Activated CD8-positive, alpha-beta memory T cell treated with anti-CD3 and anti-CD28 coated beads for 1 hour (primary cell): ENCODE measurements at regions not wholly inside any gene's neighbourhood (a gene's known extent, or its start where the extent isn't known, plus 50 kb on each side); places are given as distances from the start of the nearest gene placed in this dataset.
A peak's percentile ranks its signal among the peaks of the same experiment; 100 is the strongest.
"Not testable (repeated sequence)": the region's sequence is repeated elsewhere in the genome, so short reads cannot be mapped to it uniquely, and the experiment has no call there.

Experiments
- DNase-seq, 2 donors: peaks; one replicate each; pipeline ENCODE4 v3.0.0-alpha.2; 2020; ENCODE audit warnings: low read depth in 1 of 2; ENCODE audit errors: extremely low read depth in 1 of 2

- DNase-seq: not testable (repeated sequence)
Measured at GRCh38 chr10:47711428-47711827, 52.0 kb downstream of the SYT15B start.

GRCh38 chr10:47710443-47710842 is 52.9 kb downstream of the SYT15B start:
- DNase-seq: not testable (repeated sequence)

GRCh38 chr10:47705698-47706414 is 57.5 kb downstream of the SYT15B start:
- peak; percentile 27 to 59 for DNase-seq

GRCh38 chr10:47701285-47701684 is 62.1 kb downstream of the SYT15B start:
- not testable (repeated sequence) for DNase-seq

GRCh38 chr10:47699854-47700253 is 63.5 kb downstream of the SYT15B start:
- not testable (repeated sequence) for DNase-seq

GRCh38 chr10:47696170-47696569 is 67.2 kb downstream of the SYT15B start:
- not testable (repeated sequence) for DNase-seq

- DNase-seq: not testable (repeated sequence)
Measured at GRCh38 chr10:47695149-47695548, 68.2 kb downstream of the SYT15B start.

- not testable (repeated sequence) for DNase-seq
Measured at GRCh38 chr10:47690304-47690703, 73.1 kb downstream of the SYT15B start.

GRCh38 chr10:47683826-47684475 is 79.4 kb downstream of the SYT15B start:
- DNase-seq: not testable (repeated sequence)

GRCh38 chr10:47681638-47681990 is 81.8 kb downstream of the SYT15B start:
- DNase-seq: not testable (repeated sequence)

- not testable (repeated sequence) for DNase-seq
Measured at GRCh38 chr10:47680848-47681637, 82.3 kb downstream of the SYT15B start.

- not testable (repeated sequence) for DNase-seq
Measured at GRCh38 chr10:47676102-47676501, 87.3 kb downstream of the SYT15B start.

- DNase-seq: not testable (repeated sequence)
Measured at GRCh38 chr10:47675577-47675976, 87.8 kb downstream of the SYT15B start.

GRCh38 chr10:47673128-47673527 is 90.3 kb downstream of the SYT15B start:
- not testable (repeated sequence) for DNase-seq

- DNase-seq: not testable (repeated sequence)
Measured at GRCh38 chr10:47670857-47671256, 92.5 kb downstream of the SYT15B start.

- not testable (repeated sequence) for DNase-seq
Measured at GRCh38 chr10:47661955-47662577, 101.3 kb downstream of the SYT15B start.

GRCh38 chr10:47656732-47657131 is 106.7 kb downstream of the SYT15B start:
- not testable (repeated sequence) for DNase-seq

GRCh38 chr10:47654161-47654560 is 109.2 kb downstream of the SYT15B start:
- not testable (repeated sequence) for DNase-seq

GRCh38 chr10:47648594-47648993 is 114.8 kb downstream of the SYT15B start:
- DNase-seq: not testable (repeated sequence)

- not testable (repeated sequence) for DNase-seq
Measured at GRCh38 chr10:47647523-47648101, 115.8 kb downstream of the SYT15B start.
